Kidney (tissue), 13 donors: ENCODE measurements at regions not wholly inside any gene's neighbourhood (a gene's known extent, or its start where the extent isn't known, plus 50 kb on each side); places are given as distances from the start of the nearest gene placed in this dataset.

ENCODE experiments used
- DNase-seq, 5 donors: peaks; one replicate each; pipeline ENCODE4 v3.0.0-alpha.2; 2013 to 2020
- FAIRE-seq: peaks from 2 replicates; lab custom pipeline; 2012; peaks lifted over from hg19 to GRCh38; lab: Jason Lieb, UNC
- H3K27ac ChIP-seq, 2 donors: one replicate each; pipeline ENCODE4 v1.7.0; 2013; ENCODE audit warnings: low read depth in 2 of 2, low read length in 2 of 2, inconsistent platforms in 1 of 2
- H3K27me3 ChIP-seq: one replicate; pipeline ENCODE4 v1.7.1; 2013; ENCODE audit warnings: low read length, inconsistent platforms; ENCODE audit not compliant: control insufficient read depth, insufficient read depth
- H3K36me3 ChIP-seq, 3 donors: one replicate each; pipeline versions ENCODE4 v1.7.0 to v1.7.1; 2013; ENCODE audit warnings: low read length in 3 of 3, control low read depth in 1 of 3, inconsistent platforms in 1 of 3; ENCODE audit not compliant: insufficient read depth in 3 of 3, control insufficient read depth in 2 of 3
- H3K4me1 ChIP-seq, 3 donors: one replicate each; pipeline versions ENCODE4 v1.7.0 to v1.7.1; 2013; ENCODE audit warnings: low read length in 3 of 3, inconsistent platforms in 1 of 3, low read depth in 1 of 3; ENCODE audit not compliant: control insufficient read depth in 2 of 3, insufficient read depth in 2 of 3
- H3K4me3 ChIP-seq, 3 donors: one replicate each; pipeline versions ENCODE4 v1.7.0 to v1.8.1; 2013; ENCODE audit warnings: low read length in 3 of 3, control low read depth in 1 of 3, inconsistent platforms in 1 of 3
- H3K9ac ChIP-seq, 3 donors: one replicate each; pipeline versions ENCODE4 v1.7.0 to v1.7.1; 2013; ENCODE audit warnings: low read length in 3 of 3, control low read depth in 1 of 3, inconsistent platforms in 1 of 3
- H3K9me3 ChIP-seq, 3 donors: one replicate each; pipeline versions ENCODE4 v1.7.0 to v1.7.1; 2013; ENCODE audit warnings: low read length in 3 of 3, control low read depth in 1 of 3, inconsistent platforms in 1 of 3; ENCODE audit not compliant: control insufficient read depth in 2 of 3, insufficient read depth in 1 of 3
- intact Hi-C: fragments of 100-400 bp; cut with DNase I; formaldehyde crosslinking; loops from one replicate; pipeline ENCODE4 v1.11.1; 2022
- TF ChIP-seq, protein P1 (sequence below): IDR thresholded peaks from 3 replicates; pipeline ENCODE4 v1.5.1; 2012; ENCODE audit warnings: mild to moderate bottlenecking, moderate library complexity, borderline replicate concordance; ENCODE audit not compliant: insufficient read depth; ENCODE audit errors: extremely low read depth
- donor health status: control.
- donor health status: control.
- donor health status: control.
- donor health status: control.
- donor health status: control.
- donor health status: DM: yes; HTN: yes; CAD: no.
- donor health status: Normal renal cell carcinoma (clear cell type).

GRCh38 chr7:20927976-20928375 is 141.3 kb upstream of the SP8 start:
- intact Hi-C loops = no loop called here
- Histone ChIP-seq H3K27ac (no peak overlapping the region), H3K36me3 (no peaks in the 10 kb centered on the region), H3K4me3 (no peak overlapping the region), H3K9ac (no peak overlapping the region), H3K9me3 (no peaks in the 10 kb centered on the region), H3K4me1 (no peaks in the 10 kb centered on the region), H3K27me3 (no peaks in the 10 kb centered on the region)
- no peak for FAIRE-seq
- no peak for DNase-seq
- TF ChIP-seq, protein P1, sequence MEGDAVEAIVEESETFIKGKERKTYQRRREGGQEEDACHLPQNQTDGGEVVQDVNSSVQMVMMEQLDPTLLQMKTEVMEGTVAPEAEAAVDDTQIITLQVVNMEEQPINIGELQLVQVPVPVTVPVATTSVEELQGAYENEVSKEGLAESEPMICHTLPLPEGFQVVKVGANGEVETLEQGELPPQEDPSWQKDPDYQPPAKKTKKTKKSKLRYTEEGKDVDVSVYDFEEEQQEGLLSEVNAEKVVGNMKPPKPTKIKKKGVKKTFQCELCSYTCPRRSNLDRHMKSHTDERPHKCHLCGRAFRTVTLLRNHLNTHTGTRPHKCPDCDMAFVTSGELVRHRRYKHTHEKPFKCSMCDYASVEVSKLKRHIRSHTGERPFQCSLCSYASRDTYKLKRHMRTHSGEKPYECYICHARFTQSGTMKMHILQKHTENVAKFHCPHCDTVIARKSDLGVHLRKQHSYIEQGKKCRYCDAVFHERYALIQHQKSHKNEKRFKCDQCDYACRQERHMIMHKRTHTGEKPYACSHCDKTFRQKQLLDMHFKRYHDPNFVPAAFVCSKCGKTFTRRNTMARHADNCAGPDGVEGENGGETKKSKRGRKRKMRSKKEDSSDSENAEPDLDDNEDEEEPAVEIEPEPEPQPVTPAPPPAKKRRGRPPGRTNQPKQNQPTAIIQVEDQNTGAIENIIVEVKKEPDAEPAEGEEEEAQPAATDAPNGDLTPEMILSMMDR = no peak

GRCh38 chr7:20929199-20929598 is 142.5 kb upstream of the SP8 start:
- no peak for FAIRE-seq
- H3K36me3 ChIP-seq = no peaks in the 10 kb centered on the region
- TF ChIP-seq, protein P1 = no peak

DNA sequence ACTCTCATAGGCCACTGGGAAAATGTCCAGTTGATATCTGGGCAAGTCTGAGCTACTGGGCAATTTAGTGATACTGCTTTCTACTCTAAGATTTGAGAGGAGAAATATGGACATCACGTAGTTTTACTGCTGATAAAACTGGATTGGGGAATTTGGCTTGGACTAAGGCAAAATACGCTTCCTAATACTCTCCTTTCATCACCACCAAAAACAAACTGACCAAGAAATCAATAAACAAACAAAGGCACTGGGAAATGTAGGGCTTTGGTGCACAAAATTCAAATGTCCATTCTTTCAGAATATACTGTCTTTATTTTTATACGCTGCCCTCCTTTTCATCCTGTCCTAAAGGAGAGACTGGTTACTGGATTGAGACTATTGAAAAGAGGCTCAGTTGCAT is 145.1 kb upstream of the SP8 start:
- DNase-seq (no peak), FAIRE-seq (no peak)
- Histone ChIP-seq H3K36me3 (no peaks in the 10 kb centered on the region), H3K27me3 (no peaks in the 10 kb centered on the region), H3K4me3 (no peak overlapping the region), H3K27ac (no peak overlapping the region), H3K4me1 (no peaks in the 10 kb centered on the region), H3K9me3 (no peaks in the 10 kb centered on the region), H3K9ac (no peak overlapping the region)
- intact Hi-C loops = no loop called here
- TF ChIP-seq, protein P1 = no peak

More at GRCh38 chr7:20929199-20929598, 142.5 kb upstream of the SP8 start:
- H3K4me3 ChIP-seq = no peak overlapping the region
- no peak for DNase-seq
- no peak overlapping the region for H3K9ac ChIP-seq
- H3K27me3 ChIP-seq = no peaks in the 10 kb centered on the region
- intact Hi-C loops = no loop called here
- H3K27ac ChIP-seq = no peak overlapping the region
- no peaks in the 10 kb centered on the region for H3K9me3 ChIP-seq
- no peaks in the 10 kb centered on the region for H3K4me1 ChIP-seq

DNA sequence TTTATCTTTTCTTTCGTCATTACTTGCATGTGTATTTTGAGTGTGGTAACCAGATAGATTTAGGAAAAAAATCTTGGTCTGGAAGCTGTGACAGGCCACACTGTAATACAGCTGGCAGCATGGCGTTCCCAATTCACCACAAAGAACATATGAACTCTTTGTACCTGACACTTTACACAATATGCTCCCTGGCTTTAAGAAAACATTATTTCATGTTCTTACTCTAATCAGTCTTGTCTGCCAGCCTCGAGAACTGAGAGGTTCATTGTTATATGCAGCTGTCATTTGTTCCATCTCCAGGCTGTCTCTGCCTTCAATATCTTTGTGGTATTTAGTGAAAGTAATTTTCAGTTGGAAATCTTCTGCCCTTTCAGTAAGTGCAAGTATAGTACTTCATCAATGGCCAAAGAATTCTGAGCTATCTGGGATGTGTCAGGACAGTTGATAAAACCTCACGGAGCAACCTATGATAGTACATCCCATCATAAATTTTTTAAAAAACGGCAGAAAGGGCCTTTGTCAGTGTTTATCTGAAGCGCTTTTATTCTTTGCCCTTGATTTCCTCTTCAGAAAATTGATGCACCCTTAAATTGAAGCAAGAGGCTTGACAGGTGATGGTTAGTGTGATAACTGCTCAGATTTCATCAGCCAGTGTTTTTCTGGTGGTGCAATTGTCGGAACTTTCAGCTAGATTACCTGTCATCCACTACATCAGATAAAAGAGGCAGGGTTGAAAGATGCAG is 146.3 kb upstream of the SP8 start:
- Histone ChIP-seq H3K4me1 (no peaks in the 10 kb centered on the region), H3K27me3 (no peaks in the 10 kb centered on the region), H3K27ac (no peak overlapping the region), H3K9ac (no peak overlapping the region), H3K9me3 (no peaks in the 10 kb centered on the region), H3K4me3 (no peak overlapping the region), H3K36me3 (no peaks in the 10 kb centered on the region)
- FAIRE-seq (no peak), DNase-seq (no peak)
- TF ChIP-seq, protein P1 = no peak
- intact Hi-C loops = no loop called here
